DND-41 (cell line): ENCODE measurements at regions not wholly inside any gene's neighbourhood (a gene's known extent, or its start where the extent isn't known, plus 50 kb on each side); places are given as distances from the start of the nearest gene placed in this dataset.

Experiments used
- EZH2 ChIP-seq: IDR thresholded peaks from 3 replicates; pipeline ENCODE4 v1.6.1; 2012; ENCODE audit warnings: borderline replicate concordance, low read depth, mild to moderate bottlenecking, moderate library complexity, low read length, inconsistent platforms; ENCODE audit not compliant: severe bottlenecking
- TF ChIP-seq, protein P1 (sequence below): IDR thresholded peaks from 2 replicates; pipeline ENCODE4 v1.5.1; 2012; ENCODE audit warnings: borderline replicate concordance, low read length, moderate library complexity, mild to moderate bottlenecking; ENCODE audit not compliant: poor library complexity, severe bottlenecking; ENCODE audit errors: extremely low read depth

DNA sequence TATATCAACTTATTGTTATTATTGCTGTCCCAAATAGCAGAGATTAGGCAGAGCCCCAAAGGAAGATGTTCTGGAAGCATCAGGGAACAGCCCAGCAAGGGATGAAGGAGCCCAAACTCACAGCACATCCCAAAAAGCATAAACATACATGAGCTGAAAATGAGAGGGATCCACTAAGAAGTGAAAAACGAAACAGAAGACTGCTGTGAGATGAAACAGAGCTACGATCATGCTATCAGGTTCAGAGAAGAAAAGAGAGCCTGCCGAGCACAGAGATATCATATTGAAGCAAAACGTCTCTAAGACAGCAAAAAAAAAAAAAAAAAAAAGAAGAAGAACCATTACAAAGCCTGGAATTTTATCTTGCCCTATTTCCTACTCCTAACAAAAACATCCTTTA is 127.3 kb downstream of the ZNF608 start:
- TF ChIP-seq, protein P1, sequence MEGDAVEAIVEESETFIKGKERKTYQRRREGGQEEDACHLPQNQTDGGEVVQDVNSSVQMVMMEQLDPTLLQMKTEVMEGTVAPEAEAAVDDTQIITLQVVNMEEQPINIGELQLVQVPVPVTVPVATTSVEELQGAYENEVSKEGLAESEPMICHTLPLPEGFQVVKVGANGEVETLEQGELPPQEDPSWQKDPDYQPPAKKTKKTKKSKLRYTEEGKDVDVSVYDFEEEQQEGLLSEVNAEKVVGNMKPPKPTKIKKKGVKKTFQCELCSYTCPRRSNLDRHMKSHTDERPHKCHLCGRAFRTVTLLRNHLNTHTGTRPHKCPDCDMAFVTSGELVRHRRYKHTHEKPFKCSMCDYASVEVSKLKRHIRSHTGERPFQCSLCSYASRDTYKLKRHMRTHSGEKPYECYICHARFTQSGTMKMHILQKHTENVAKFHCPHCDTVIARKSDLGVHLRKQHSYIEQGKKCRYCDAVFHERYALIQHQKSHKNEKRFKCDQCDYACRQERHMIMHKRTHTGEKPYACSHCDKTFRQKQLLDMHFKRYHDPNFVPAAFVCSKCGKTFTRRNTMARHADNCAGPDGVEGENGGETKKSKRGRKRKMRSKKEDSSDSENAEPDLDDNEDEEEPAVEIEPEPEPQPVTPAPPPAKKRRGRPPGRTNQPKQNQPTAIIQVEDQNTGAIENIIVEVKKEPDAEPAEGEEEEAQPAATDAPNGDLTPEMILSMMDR, result no peak
- no peak for TF ChIP-seq EZH2
